Skeletal muscle tissue (tissue), 1 donor: ENCODE measurements at regions not wholly inside any gene's neighbourhood (a gene's known extent, or its start where the extent isn't known, plus 50 kb on each side); places are given as distances from the start of the nearest gene placed in this dataset. TPM values are rescaled to one million over a fixed set of nuclear protein-coding genes. Genes with fewer than 3 reads are reported as not detected.

Source experiments
- small RNA-seq: library from RNA; depleted of rRNA; stranded (forward); fragments of <200 nt; gene quantifications from one replicate; pipeline ENCODE3, GENCODE V24; 2014

Small RNA genes in the stretch of these regions (small RNA-seq; reads per million reads assigned to genes)
- gene AC114501.1 (not detected), gene RNU6-912P (not detected), gene SNORA15B-2 (not detected), gene SNORA22 (not detected)
